ENCODE measurements at regions not wholly inside any gene's neighbourhood (a gene's known extent, or its start where the extent isn't known, plus 50 kb on each side); places are given as distances from the start of the nearest gene placed in this dataset.

DNA sequence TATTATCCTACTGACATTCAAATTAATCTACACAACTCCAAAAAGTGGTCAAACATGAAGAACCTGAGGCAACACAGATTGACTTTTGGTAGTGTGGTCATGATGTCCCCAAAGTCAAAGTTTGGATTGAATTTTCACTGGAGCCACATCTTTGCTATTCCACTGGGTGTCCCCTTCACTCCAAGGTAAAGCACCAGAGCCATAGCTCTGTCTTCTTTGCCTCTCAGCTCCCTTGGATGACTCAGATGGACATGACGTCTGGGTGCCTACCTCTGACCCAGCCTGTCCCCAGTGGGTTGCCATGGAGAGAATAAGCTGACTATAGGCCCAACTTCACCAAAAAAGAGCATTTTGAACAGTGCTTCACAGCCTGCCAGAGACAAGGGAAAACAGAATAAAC lies 57.4 kb upstream of the ARHGAP42 start:
- no peak overlapping the region for H3K27ac ChIP-seq (ENCODE audit: low read length)
- no peaks in the 10 kb centered on the region for H3F3A ChIP-seq (ENCODE audit: low read length, unreplicated experiment)
- no peaks in the 10 kb centered on the region for H3K79me2 ChIP-seq (ENCODE audit: low read length)
- no peaks in the 10 kb centered on the region; the same call in 1 of the 2 replicates for H3K4me1 ChIP-seq (ENCODE audit: insufficient read depth, low read length)
- 0 out of 2 replicates have a peak, but pooled peaks cover 2% of the 10 kb centered on the region for H3K9me2 ChIP-seq (replicated peaks; ENCODE audit: low read length)
- peak; percentile 71; the same call in 1 of the 2 replicates for ATAC-seq
- no peaks in the 10 kb centered on the region for H4K20me1 ChIP-seq (ENCODE audit: low read length)
- H3K9ac ChIP-seq (ENCODE audit: low read length), result no peak overlapping the region
- H3K4me2 ChIP-seq (ENCODE audit: low read length), result no peak overlapping the region
- CTCF ChIA-PET, result interaction anchor here (0.6 to 1.0 kb wide), 4 partner anchors 12 to 198 kb away, joined by 3 to 5 read pairs (median 4); no protein-coding TSS in a partner anchor
- TF ChIP-seq, protein P1, sequence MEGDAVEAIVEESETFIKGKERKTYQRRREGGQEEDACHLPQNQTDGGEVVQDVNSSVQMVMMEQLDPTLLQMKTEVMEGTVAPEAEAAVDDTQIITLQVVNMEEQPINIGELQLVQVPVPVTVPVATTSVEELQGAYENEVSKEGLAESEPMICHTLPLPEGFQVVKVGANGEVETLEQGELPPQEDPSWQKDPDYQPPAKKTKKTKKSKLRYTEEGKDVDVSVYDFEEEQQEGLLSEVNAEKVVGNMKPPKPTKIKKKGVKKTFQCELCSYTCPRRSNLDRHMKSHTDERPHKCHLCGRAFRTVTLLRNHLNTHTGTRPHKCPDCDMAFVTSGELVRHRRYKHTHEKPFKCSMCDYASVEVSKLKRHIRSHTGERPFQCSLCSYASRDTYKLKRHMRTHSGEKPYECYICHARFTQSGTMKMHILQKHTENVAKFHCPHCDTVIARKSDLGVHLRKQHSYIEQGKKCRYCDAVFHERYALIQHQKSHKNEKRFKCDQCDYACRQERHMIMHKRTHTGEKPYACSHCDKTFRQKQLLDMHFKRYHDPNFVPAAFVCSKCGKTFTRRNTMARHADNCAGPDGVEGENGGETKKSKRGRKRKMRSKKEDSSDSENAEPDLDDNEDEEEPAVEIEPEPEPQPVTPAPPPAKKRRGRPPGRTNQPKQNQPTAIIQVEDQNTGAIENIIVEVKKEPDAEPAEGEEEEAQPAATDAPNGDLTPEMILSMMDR (conservative IDR thresholded peaks at IDR 0.05; ENCODE audit: low read depth, low read length), result peak; percentile 56
- TF ChIP-seq EZH2 (IDR thresholded peaks at IDR 0.05; ENCODE audit: low read length, unreplicated experiment), result no peak
- POLR2A ChIA-PET (ENCODE audit: unreplicated experiment), result interaction anchor here (0.6 kb wide), 1 partner anchor 239 kb away, joined by 3 read pairs; no protein-coding TSS in a partner anchor
- intact Hi-C loops (cut with micrococcal nuclease), result no loop called here
- H3K27me3 ChIP-seq (ENCODE audit: low read length), result no peaks in the 10 kb centered on the region
- H3K36me3 ChIP-seq (ENCODE audit: low read depth, low read length), result no peaks in the 10 kb centered on the region
- H3K4me3 ChIP-seq (ENCODE audit: low read length), result no peak overlapping the region
- DNase-seq, result peak; percentile 55
- no peaks in the 10 kb centered on the region for H3K9me3 ChIP-seq (ENCODE audit: low read length)
- no TSS peak for BruUV-seq (replicated peaks)
- no peak overlapping the region for H2AFZ ChIP-seq (ENCODE audit: low read length)

DNA sequence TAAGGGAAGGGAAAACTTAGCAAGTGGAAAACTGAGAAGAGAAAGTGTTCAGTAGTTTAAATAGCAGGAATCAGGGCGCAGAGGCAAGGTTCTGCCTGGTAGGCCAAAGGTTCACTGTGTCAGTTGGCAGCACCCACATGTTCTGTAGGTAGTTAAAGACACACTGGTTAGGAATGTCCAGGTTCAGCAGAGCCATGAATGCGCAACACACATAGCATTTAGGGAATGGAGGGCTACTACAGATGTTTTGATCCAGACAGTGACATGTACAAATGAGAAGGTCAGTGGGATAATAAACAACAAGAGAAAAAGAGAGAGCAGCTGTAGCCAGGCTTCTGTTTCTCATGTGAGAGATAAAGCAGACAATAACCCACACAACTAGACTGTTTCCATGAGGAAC lies 56.2 kb upstream of the ARHGAP42 start:
- Histone ChIP-seq H2AFZ (ENCODE audit: low read length) (no peak overlapping the region), H3K9ac (ENCODE audit: low read length) (no peak overlapping the region), H3K36me3 (ENCODE audit: low read depth, low read length) (no peaks in the 10 kb centered on the region), H4K20me1 (ENCODE audit: low read length) (no peaks in the 10 kb centered on the region), H3K4me3 (ENCODE audit: low read length) (no peak overlapping the region), H3F3A (ENCODE audit: low read length, unreplicated experiment) (no peaks in the 10 kb centered on the region), H3K27me3 (ENCODE audit: low read length) (no peaks in the 10 kb centered on the region), H3K9me2 (replicated peaks; ENCODE audit: low read length) (0 out of 2 replicates have a peak, but pooled peaks cover 2% of the 10 kb centered on the region), H3K4me1 (ENCODE audit: insufficient read depth, low read length) (no peaks in the 10 kb centered on the region; the same call in 1 of the 2 replicates), H3K4me2 (ENCODE audit: low read length) (no peak overlapping the region), H3K9me3 (ENCODE audit: low read length) (no peaks in the 10 kb centered on the region), H3K79me2 (ENCODE audit: low read length) (no peaks in the 10 kb centered on the region), H3K27ac (ENCODE audit: low read length) (no peak overlapping the region)
- POLR2A ChIA-PET (ENCODE audit: unreplicated experiment), result no interaction called here
- ATAC-seq (no peak), DNase-seq (no peak)
- no TSS peak for BruUV-seq (replicated peaks)
- TF ChIP-seq, protein P1 (conservative IDR thresholded peaks at IDR 0.05; ENCODE audit: low read depth, low read length), result no peak
- no peak for TF ChIP-seq EZH2phosphoT487 (IDR thresholded peaks at IDR 0.05; ENCODE audit: borderline replicate concordance, low read length)
- TF ChIP-seq EZH2 (IDR thresholded peaks at IDR 0.05; ENCODE audit: low read length, unreplicated experiment), result no peak
- CTCF ChIA-PET, result no interaction called here
- intact Hi-C loops (cut with micrococcal nuclease), result no loop called here

- no peaks in the 10 kb centered on the region for H3K9me3 ChIP-seq (ENCODE audit: low read length)
- no peak overlapping the region for H3K9ac ChIP-seq (ENCODE audit: low read length)
- CTCF ChIA-PET, result no interaction called here
- no peak for TF ChIP-seq EZH2phosphoT487 (IDR thresholded peaks at IDR 0.05; ENCODE audit: borderline replicate concordance, low read length)
- no peak for TF ChIP-seq EZH2 (IDR thresholded peaks at IDR 0.05; ENCODE audit: low read length, unreplicated experiment)
- TF ChIP-seq, protein P1 (conservative IDR thresholded peaks at IDR 0.05; ENCODE audit: low read depth, low read length), result no peak
- H3K27ac ChIP-seq (ENCODE audit: low read length), result no peak overlapping the region
- H4K20me1 ChIP-seq (ENCODE audit: low read length), result no peaks in the 10 kb centered on the region
- ATAC-seq (no peak), DNase-seq (no peak)
- no peaks in the 10 kb centered on the region for H3F3A ChIP-seq (ENCODE audit: low read length, unreplicated experiment)
- BruUV-seq (replicated peaks), result no TSS peak
- H3K4me2 ChIP-seq (ENCODE audit: low read length), result no peak overlapping the region
- H3K36me3 ChIP-seq (ENCODE audit: low read depth, low read length), result no peaks in the 10 kb centered on the region
- 0 out of 2 replicates have a peak, but pooled peaks cover 2% of the 10 kb centered on the region for H3K9me2 ChIP-seq (replicated peaks; ENCODE audit: low read length)
- H2AFZ ChIP-seq (ENCODE audit: low read length), result no peak overlapping the region
- no peaks in the 10 kb centered on the region for H3K27me3 ChIP-seq (ENCODE audit: low read length)
- no peaks in the 10 kb centered on the region; the same call in 1 of the 2 replicates for H3K4me1 ChIP-seq (ENCODE audit: insufficient read depth, low read length)
- intact Hi-C loops (cut with micrococcal nuclease), result no loop called here
- no peak overlapping the region for H3K4me3 ChIP-seq (ENCODE audit: low read length)
- POLR2A ChIA-PET (ENCODE audit: unreplicated experiment), result no interaction called here
- no peaks in the 10 kb centered on the region for H3K79me2 ChIP-seq (ENCODE audit: low read length)
These were observed 55.8 kb upstream of the ARHGAP42 start for GRCh38 chr11:100631316-100631715.

All from PC-3 (cell line).